ENCODE measurements at regions not wholly inside any gene's neighbourhood (a gene's known extent, or its start where the extent isn't known, plus 50 kb on each side); places are given as distances from the start of the nearest gene placed in this dataset.

DNA sequence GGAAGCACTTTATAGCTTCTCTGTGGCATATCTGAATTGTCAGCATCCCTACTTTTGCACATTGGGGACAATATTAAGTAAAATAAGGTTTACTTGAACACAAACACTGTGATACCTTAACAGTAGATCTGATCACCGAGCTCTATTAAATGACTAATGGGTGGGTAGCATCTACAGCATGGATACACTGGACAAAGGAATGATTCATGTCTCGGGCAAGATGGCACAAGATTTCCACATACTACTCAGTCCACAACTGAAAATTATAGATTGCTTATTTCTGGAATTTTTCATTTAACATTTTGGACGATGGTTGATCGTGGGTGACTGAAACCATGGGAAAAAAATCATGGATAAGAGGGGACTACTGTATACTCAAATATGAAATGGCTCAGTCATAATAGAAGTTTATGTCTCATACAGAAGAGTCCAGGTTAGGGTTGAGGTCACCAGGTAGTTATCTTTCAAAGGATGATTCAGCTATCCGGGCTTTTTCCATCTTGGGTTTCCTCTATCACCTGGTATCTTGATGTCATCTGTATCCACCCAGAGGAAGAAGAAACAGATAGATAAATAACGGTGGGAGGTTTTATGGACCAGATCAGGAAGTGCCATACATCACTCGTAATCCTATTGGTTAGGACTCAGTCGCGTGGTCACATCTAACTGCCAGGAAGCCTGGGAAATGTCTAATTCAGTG, 320.0 kb upstream of the RARB start:
- intact Hi-C loops (cut with DNase I) = no loop called here
- H3K9me3 ChIP-seq = no peaks in the 10 kb centered on the region
- H3K27me3 ChIP-seq = no peaks in the 10 kb centered on the region
- DNase-seq (ENCODE audit: extremely low spot score in 2 of 2) = no peak
- no peaks in the 10 kb centered on the region for H3K4me1 ChIP-seq
- H3K4me3 ChIP-seq = no peak overlapping the region
- TF ChIP-seq POLR2A (IDR thresholded peaks at IDR 0.05) = no peak
- no peak for TF ChIP-seq POLR2AphosphoS5 (IDR thresholded peaks at IDR 0.05; ENCODE audit: insufficient read depth in 1 of 2, low read depth in 1 of 2)
- TF ChIP-seq, protein P1, sequence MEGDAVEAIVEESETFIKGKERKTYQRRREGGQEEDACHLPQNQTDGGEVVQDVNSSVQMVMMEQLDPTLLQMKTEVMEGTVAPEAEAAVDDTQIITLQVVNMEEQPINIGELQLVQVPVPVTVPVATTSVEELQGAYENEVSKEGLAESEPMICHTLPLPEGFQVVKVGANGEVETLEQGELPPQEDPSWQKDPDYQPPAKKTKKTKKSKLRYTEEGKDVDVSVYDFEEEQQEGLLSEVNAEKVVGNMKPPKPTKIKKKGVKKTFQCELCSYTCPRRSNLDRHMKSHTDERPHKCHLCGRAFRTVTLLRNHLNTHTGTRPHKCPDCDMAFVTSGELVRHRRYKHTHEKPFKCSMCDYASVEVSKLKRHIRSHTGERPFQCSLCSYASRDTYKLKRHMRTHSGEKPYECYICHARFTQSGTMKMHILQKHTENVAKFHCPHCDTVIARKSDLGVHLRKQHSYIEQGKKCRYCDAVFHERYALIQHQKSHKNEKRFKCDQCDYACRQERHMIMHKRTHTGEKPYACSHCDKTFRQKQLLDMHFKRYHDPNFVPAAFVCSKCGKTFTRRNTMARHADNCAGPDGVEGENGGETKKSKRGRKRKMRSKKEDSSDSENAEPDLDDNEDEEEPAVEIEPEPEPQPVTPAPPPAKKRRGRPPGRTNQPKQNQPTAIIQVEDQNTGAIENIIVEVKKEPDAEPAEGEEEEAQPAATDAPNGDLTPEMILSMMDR (IDR thresholded peaks at IDR 0.05) = no peak
- no peaks in the 10 kb centered on the region for H3K36me3 ChIP-seq
- H3K27ac ChIP-seq = no peak overlapping the region

DNA sequence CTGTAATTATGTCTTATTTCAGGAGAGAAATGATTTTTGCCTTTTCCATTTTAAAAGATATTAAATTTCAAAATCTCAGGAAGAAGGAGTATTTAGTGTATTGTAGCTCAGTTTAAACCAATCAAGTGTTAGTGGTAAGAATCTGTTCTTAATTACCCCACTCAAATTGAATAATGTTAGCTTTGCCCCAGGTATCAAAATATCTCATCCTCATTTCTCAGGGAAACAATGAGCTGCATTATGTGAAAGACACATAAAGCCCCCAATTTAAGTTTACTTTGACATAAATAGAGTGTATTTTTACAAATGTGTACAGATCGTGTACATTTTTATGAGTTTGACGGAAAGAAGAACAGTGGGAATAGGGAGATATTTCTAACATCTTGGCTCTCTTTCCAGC, 317.4 kb upstream of the RARB start:
- Histone ChIP-seq H3K27me3 (no peaks in the 10 kb centered on the region), H3K27ac (no peak overlapping the region), H3K4me3 (no peak overlapping the region), H3K4me1 (no peaks in the 10 kb centered on the region), H3K36me3 (no peaks in the 10 kb centered on the region), H3K9me3 (no peaks in the 10 kb centered on the region)
- TF ChIP-seq POLR2AphosphoS5 (IDR thresholded peaks at IDR 0.05; ENCODE audit: insufficient read depth in 1 of 2, low read depth in 1 of 2) (no peak), POLR2A (IDR thresholded peaks at IDR 0.05) (no peak)
- TF ChIP-seq, protein P1 (IDR thresholded peaks at IDR 0.05) = no peak
- DNase-seq (ENCODE audit: extremely low spot score in 2 of 2) = no peak
- intact Hi-C loops (cut with DNase I) = no loop called here

DNA sequence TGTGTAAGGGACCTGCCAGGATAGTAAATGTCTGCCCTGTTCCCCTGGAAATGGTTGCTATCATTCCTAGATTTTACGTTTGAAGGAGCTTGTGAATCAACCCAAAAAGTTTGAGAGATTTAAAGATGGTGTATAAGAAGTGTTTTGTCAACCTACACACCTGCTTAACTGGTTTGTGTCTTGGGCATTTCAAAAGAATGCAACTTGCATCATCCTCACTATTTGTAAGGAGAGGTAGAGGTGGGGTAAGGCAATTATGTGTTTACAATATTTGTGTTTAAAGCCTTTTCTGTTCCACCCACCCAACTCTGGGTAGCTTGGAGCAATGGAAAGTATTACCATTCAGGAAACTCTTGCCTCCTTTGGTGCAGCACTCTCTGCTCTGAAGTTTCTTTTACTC, 314.2 kb upstream of the RARB start:
- no peaks in the 10 kb centered on the region for H3K27me3 ChIP-seq
- H3K9me3 ChIP-seq = no peaks in the 10 kb centered on the region
- no peak overlapping the region for H3K4me3 ChIP-seq
- no peak for TF ChIP-seq POLR2AphosphoS5 (IDR thresholded peaks at IDR 0.05; ENCODE audit: insufficient read depth in 1 of 2, low read depth in 1 of 2)
- TF ChIP-seq, protein P1 (IDR thresholded peaks at IDR 0.05) = no peak
- no peak for TF ChIP-seq POLR2A (IDR thresholded peaks at IDR 0.05)
- intact Hi-C loops (cut with DNase I) = no loop called here
- DNase-seq (ENCODE audit: extremely low spot score in 2 of 2) = no peak
- no peak overlapping the region for H3K27ac ChIP-seq
- H3K4me1 ChIP-seq = no peaks in the 10 kb centered on the region
- no peaks in the 10 kb centered on the region for H3K36me3 ChIP-seq

DNA sequence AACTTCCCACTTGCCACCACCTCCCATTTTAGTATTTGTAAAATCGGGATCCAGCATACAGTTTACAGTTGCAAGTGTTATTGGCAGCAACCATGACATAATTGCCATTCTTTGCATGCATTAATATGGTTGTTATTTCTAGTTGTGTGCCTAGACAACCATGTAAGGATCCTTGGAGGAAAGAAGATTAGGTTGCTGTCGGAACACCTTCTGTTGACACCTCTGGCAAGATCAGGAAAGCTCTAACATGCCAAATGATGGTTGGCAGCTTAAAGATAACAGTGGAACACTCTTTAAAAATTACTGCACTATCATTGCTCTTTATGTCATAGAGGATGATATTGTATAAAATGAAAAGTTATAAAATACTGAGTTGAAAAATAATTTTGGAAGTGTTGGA, 313.5 kb upstream of the RARB start:
- no peak overlapping the region for H3K27ac ChIP-seq
- H3K36me3 ChIP-seq = no peaks in the 10 kb centered on the region
- no peak for DNase-seq (ENCODE audit: extremely low spot score in 2 of 2)
- no peaks in the 10 kb centered on the region for H3K9me3 ChIP-seq
- no peaks in the 10 kb centered on the region for H3K4me1 ChIP-seq
- H3K4me3 ChIP-seq = no peak overlapping the region
- H3K27me3 ChIP-seq = no peaks in the 10 kb centered on the region
- intact Hi-C loops (cut with DNase I) = no loop called here
- TF ChIP-seq POLR2A (IDR thresholded peaks at IDR 0.05) = no peak
- TF ChIP-seq POLR2AphosphoS5 (IDR thresholded peaks at IDR 0.05; ENCODE audit: insufficient read depth in 1 of 2, low read depth in 1 of 2) = no peak
- TF ChIP-seq, protein P1 (IDR thresholded peaks at IDR 0.05) = no peak

DNA sequence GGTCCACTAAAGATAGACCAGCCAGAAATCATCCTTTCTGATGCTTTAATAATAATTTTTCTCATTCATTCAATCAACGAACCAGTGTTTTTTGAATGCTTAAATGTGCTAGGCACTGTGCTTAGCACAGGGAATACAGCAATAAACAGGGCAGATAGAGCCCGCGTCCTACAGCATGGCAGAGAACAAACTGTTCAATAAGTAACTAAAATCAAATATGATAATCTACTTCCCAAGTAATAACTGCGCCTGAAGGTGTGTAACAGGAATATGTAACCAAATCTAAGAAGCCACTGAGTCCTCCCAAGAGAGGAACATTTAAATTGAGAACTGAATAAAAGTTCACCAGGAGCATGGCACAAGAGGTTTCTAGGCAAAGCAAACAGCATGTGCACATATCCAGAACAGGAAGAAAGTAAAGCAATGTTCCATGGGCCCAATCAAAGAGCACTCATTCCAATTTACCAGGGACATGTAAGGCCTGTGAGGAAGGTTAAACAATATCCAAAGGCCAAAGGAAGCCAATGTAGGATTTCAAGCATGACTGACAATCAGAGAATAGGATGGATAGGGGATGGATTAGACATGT, 311.0 kb upstream of the RARB start:
- no peak for DNase-seq (ENCODE audit: extremely low spot score in 2 of 2)
- Histone ChIP-seq H3K27ac (no peak overlapping the region), H3K9me3 (no peaks in the 10 kb centered on the region), H3K27me3 (no peaks in the 10 kb centered on the region), H3K4me1 (no peaks in the 10 kb centered on the region), H3K36me3 (no peaks in the 10 kb centered on the region), H3K4me3 (no peak overlapping the region)
- TF ChIP-seq POLR2AphosphoS5 (IDR thresholded peaks at IDR 0.05; ENCODE audit: insufficient read depth in 1 of 2, low read depth in 1 of 2) (no peak), POLR2A (IDR thresholded peaks at IDR 0.05) (no peak)
- TF ChIP-seq, protein P1 (IDR thresholded peaks at IDR 0.05) = no peak
- intact Hi-C loops (cut with DNase I) = no loop called here
